ENCODE measurements at regions not wholly inside any gene's neighbourhood (a gene's known extent, or its start where the extent isn't known, plus 50 kb on each side); places are given as distances from the start of the nearest gene placed in this dataset.

GRCh38 chr1:17904290-17904689, 149.2 kb downstream of the ACTL8 start:
- Histone ChIP-seq H3K4me1 (ENCODE audit: control insufficient read depth in 1 of 2, insufficient read depth in 2 of 2, low read length in 2 of 2) (no peaks in the 10 kb centered on the region), H3K27ac (ENCODE audit: low read depth in 1 of 2, low read length in 2 of 2) (no peak overlapping the region), H3K4me2 (replicated peaks; ENCODE audit: extremely low read depth, low read length, poor library complexity, severe bottlenecking) (no peak overlapping the region), H4K20me1 (ENCODE audit: insufficient read depth, low read length) (no peaks in the 10 kb centered on the region), H3K9ac (ENCODE audit: insufficient read depth, low read length, poor library complexity, severe bottlenecking) (no peak overlapping the region), H3K79me2 (ENCODE audit: insufficient read depth, low read length) (no peaks in the 10 kb centered on the region), H3K36me3 (replicated peaks in 1 of 2; ENCODE audit: control insufficient read depth in 1 of 2, insufficient read depth in 2 of 2, low read length in 2 of 2) (no peaks in the 10 kb centered on the region), H3K4me3 (replicated peaks in 1 of 3; ENCODE audit: low read depth in 2 of 3, low read length in 3 of 3) (no peak overlapping the region), H3K9me3 (replicated peaks in 1 of 2; ENCODE audit: control insufficient read depth in 1 of 2, insufficient read depth in 1 of 2, low read length in 2 of 2) (no peaks in the 10 kb centered on the region), H3K27me3 (ENCODE audit: control insufficient read depth in 2 of 2, insufficient read depth in 2 of 2, low read length in 2 of 2) (peaks cover 0 to 3% of the 10 kb centered on the region in 2 donors), H2AFZ (ENCODE audit: insufficient read depth, low read depth, low read length, poor library complexity, severe bottlenecking) (no peak overlapping the region)
- peaks cover 0 to 7% (median 1%) of the 10 kb centered on the region in 7 donors for H3K9me3 Mint-ChIP-seq
- no peaks in the 10 kb centered on the region for H3K36me3 Mint-ChIP-seq
- 56% methylated on average over 5 of the region's 5 CpGs for WGBS (ENCODE audit: insufficient coverage)
- H3K4me3 Mint-ChIP-seq: no peak overlapping the region
- no peak for DNase-seq
- intact Hi-C loops (cut with micrococcal nuclease): no loop called here
- H3K27ac Mint-ChIP-seq: no peak overlapping the region
- H3K4me1 Mint-ChIP-seq: no peaks in the 10 kb centered on the region
- TF ChIP-seq, protein P1, sequence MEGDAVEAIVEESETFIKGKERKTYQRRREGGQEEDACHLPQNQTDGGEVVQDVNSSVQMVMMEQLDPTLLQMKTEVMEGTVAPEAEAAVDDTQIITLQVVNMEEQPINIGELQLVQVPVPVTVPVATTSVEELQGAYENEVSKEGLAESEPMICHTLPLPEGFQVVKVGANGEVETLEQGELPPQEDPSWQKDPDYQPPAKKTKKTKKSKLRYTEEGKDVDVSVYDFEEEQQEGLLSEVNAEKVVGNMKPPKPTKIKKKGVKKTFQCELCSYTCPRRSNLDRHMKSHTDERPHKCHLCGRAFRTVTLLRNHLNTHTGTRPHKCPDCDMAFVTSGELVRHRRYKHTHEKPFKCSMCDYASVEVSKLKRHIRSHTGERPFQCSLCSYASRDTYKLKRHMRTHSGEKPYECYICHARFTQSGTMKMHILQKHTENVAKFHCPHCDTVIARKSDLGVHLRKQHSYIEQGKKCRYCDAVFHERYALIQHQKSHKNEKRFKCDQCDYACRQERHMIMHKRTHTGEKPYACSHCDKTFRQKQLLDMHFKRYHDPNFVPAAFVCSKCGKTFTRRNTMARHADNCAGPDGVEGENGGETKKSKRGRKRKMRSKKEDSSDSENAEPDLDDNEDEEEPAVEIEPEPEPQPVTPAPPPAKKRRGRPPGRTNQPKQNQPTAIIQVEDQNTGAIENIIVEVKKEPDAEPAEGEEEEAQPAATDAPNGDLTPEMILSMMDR (IDR thresholded peaks at IDR 0.05): no peak
- H3K27me3 Mint-ChIP-seq (ENCODE audit: low read depth in 3 of 3): peaks cover 6 to 18% (median 12%) of the 10 kb centered on the region in 3 donors

GRCh38 chr1:17907999-17908398, 152.9 kb downstream of the ACTL8 start:
- intact Hi-C loops (cut with micrococcal nuclease): no loop called here
- Histone ChIP-seq H3K27ac (ENCODE audit: low read depth in 1 of 2, low read length in 2 of 2) (no peak overlapping the region), H3K9me3 (replicated peaks in 1 of 2; ENCODE audit: control insufficient read depth in 1 of 2, insufficient read depth in 1 of 2, low read length in 2 of 2) (no peaks in the 10 kb centered on the region), H3K36me3 (replicated peaks in 1 of 2; ENCODE audit: control insufficient read depth in 1 of 2, insufficient read depth in 2 of 2, low read length in 2 of 2) (no peaks in the 10 kb centered on the region), H3K79me2 (ENCODE audit: insufficient read depth, low read length) (no peaks in the 10 kb centered on the region), H3K4me3 (replicated peaks in 1 of 3; ENCODE audit: low read depth in 2 of 3, low read length in 3 of 3) (no peak overlapping the region), H3K4me1 (ENCODE audit: control insufficient read depth in 1 of 2, insufficient read depth in 2 of 2, low read length in 2 of 2) (no peaks in the 10 kb centered on the region), H2AFZ (ENCODE audit: insufficient read depth, low read depth, low read length, poor library complexity, severe bottlenecking) (no peak overlapping the region), H3K9ac (ENCODE audit: insufficient read depth, low read length, poor library complexity, severe bottlenecking) (no peak overlapping the region), H3K4me2 (replicated peaks; ENCODE audit: extremely low read depth, low read length, poor library complexity, severe bottlenecking) (no peak overlapping the region), H4K20me1 (ENCODE audit: insufficient read depth, low read length) (no peaks in the 10 kb centered on the region), H3K27me3 (ENCODE audit: control insufficient read depth in 2 of 2, insufficient read depth in 2 of 2, low read length in 2 of 2) (peaks cover 7 to 11% of the 10 kb centered on the region in 2 donors)
- DNase-seq: no peak
- H3K27ac Mint-ChIP-seq: no peak overlapping the region
- no peaks in the 10 kb centered on the region for H3K36me3 Mint-ChIP-seq
- peaks cover 0 to 10% (median 0%) of the 10 kb centered on the region in 7 donors for H3K9me3 Mint-ChIP-seq
- H3K4me1 Mint-ChIP-seq: no peaks in the 10 kb centered on the region
- 39% methylated on average over 2 of the region's 3 CpGs for WGBS (ENCODE audit: insufficient coverage)
- TF ChIP-seq, protein P1 (IDR thresholded peaks at IDR 0.05): no peak
- H3K4me3 Mint-ChIP-seq: no peak overlapping the region
- H3K27me3 Mint-ChIP-seq (ENCODE audit: low read depth in 3 of 3): peaks cover 8 to 23% (median 21%) of the 10 kb centered on the region in 3 donors

All from CD14-positive monocyte (primary cell).